ENCODE measurements at regions not wholly inside any gene's neighbourhood (a gene's known extent, or its start where the extent isn't known, plus 50 kb on each side); places are given as distances from the start of the nearest gene placed in this dataset.

DNA sequence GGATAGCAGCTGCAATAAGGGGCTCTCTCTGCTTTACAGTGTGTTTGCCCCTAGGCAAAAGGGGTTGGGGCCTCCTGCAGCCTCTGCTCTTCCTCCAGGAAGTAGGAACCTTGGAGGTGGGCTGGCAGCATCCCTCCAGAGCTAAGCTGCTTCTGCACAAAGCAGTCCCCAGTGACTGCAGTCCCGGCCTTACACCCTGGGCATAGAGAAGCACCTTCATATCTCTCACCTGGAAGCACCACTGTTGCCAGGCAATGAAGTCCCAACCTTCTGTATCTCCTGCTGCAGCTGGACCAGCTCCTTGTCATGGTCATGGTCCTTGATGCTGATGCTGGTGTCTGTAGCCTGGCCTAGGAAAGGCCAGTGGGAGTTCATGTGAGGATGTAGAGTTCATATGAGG is 171.1 kb upstream of the TET2 start:
- TF ChIP-seq, protein P1, sequence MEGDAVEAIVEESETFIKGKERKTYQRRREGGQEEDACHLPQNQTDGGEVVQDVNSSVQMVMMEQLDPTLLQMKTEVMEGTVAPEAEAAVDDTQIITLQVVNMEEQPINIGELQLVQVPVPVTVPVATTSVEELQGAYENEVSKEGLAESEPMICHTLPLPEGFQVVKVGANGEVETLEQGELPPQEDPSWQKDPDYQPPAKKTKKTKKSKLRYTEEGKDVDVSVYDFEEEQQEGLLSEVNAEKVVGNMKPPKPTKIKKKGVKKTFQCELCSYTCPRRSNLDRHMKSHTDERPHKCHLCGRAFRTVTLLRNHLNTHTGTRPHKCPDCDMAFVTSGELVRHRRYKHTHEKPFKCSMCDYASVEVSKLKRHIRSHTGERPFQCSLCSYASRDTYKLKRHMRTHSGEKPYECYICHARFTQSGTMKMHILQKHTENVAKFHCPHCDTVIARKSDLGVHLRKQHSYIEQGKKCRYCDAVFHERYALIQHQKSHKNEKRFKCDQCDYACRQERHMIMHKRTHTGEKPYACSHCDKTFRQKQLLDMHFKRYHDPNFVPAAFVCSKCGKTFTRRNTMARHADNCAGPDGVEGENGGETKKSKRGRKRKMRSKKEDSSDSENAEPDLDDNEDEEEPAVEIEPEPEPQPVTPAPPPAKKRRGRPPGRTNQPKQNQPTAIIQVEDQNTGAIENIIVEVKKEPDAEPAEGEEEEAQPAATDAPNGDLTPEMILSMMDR (conservative IDR thresholded peaks at IDR 0.05; ENCODE audit: low read depth, low read length) = no peak
- H3K4me3 ChIP-seq (ENCODE audit: low read length) = no peak overlapping the region
- no peak for DNase-seq (ENCODE audit: low read depth)

DNA sequence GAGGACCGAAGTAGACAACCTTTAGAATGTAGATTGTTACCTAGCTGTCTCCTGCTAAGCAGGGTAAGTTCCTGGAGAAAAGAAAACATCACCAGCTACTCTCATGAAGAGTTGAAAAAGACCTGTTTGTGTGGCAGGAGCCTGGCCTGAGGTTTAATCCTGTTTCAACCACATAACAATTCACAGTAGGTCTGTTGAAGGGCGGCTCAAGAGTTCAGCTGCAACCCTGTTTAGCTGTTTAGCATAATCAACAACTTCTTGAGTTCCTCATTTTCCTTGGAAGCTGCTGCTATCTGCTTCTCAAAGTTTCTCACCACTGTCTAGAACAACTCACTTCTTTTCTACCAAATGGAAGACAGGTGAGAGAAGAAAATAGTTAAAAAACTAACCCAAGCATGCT is 170.4 kb upstream of the TET2 start:
- DNase-seq (ENCODE audit: low read depth) = no peak
- TF ChIP-seq, protein P1 (conservative IDR thresholded peaks at IDR 0.05; ENCODE audit: low read depth, low read length) = no peak
- no peak overlapping the region for H3K4me3 ChIP-seq (ENCODE audit: low read length)

- TF ChIP-seq, protein P1 (conservative IDR thresholded peaks at IDR 0.05; ENCODE audit: low read depth, low read length) = no peak
- no peak overlapping the region for H3K4me3 ChIP-seq (ENCODE audit: low read length)
- DNase-seq (ENCODE audit: low read depth) = no peak
Observed at GRCh38 chr4:104979083-104979760, 167.5 kb upstream of the TET2 start.

GRCh38 chr4:104983615-104984179 is 163.0 kb upstream of the TET2 start:
- TF ChIP-seq, protein P1 (conservative IDR thresholded peaks at IDR 0.05; ENCODE audit: low read depth, low read length) = no peak
- no peak for DNase-seq (ENCODE audit: low read depth)
- no peak overlapping the region for H3K4me3 ChIP-seq (ENCODE audit: low read length)

GRCh38 chr4:104986306-104986705 is 160.4 kb upstream of the TET2 start:
- H3K4me3 ChIP-seq (ENCODE audit: low read length) = no peak overlapping the region
- peak; percentile 77 for DNase-seq (ENCODE audit: low read depth)
- TF ChIP-seq, protein P1 (conservative IDR thresholded peaks at IDR 0.05; ENCODE audit: low read depth, low read length) = no peak

GRCh38 chr4:104989371-104989770 is 157.3 kb upstream of the TET2 start:
- TF ChIP-seq, protein P1 (conservative IDR thresholded peaks at IDR 0.05; ENCODE audit: low read depth, low read length) = no peak
- peak; percentile 62 for DNase-seq (ENCODE audit: low read depth)
- H3K4me3 ChIP-seq (ENCODE audit: low read length) = no peak overlapping the region

DNA sequence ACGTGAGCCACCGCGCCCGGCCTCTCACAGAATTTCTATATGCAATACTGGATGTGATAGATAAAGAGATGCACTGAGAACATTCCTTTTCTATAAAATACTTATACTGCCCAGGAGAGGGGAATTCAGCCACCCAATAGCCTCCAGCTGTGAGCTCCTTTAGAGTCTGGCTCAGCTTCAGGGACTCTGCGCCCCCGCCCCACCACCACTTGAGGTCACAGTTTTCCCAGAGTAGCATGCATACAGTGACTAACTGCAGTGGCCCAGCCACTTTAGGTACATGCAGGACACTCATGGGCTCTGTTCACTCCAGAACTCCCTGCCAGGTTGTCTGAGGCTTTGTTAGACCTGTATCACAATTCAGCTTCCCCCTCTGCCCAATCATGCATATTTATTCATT is 144.4 kb upstream of the TET2 start:
- DNase-seq (ENCODE audit: low read depth) = no peak
- TF ChIP-seq, protein P1 (conservative IDR thresholded peaks at IDR 0.05; ENCODE audit: low read depth, low read length) = no peak
- no peak overlapping the region for H3K4me3 ChIP-seq (ENCODE audit: low read length)
